WERI-Rb-1 (cell line): ENCODE measurements at regions not wholly inside any gene's neighbourhood (a gene's known extent, or its start where the extent isn't known, plus 50 kb on each side); places are given as distances from the start of the nearest gene placed in this dataset.

Source experiments
- DNase-seq: peaks from one replicate; pipeline ENCODE4 v3.0.0-alpha.2; 2020
- H3K27ac ChIP-seq: fragments of 250-450 bp; sonication (Bioruptor Pico); 2 replicates; pipeline ENCODE4 v1.5.1; 2020; ENCODE audit warnings: mild to moderate bottlenecking, moderate library complexity
- H3K27me3 ChIP-seq: fragments of 250-450 bp; sonication (Bioruptor Pico); 2 replicates; pipeline ENCODE4 v1.5.1; 2021; ENCODE audit warnings: mild to moderate bottlenecking, low read depth, moderate library complexity; ENCODE audit not compliant: insufficient read depth, severe bottlenecking
- H3K36me3 ChIP-seq: fragments of 250-450 bp; sonication (Bioruptor Pico); 2 replicates; pipeline ENCODE4 v1.5.1; 2020; ENCODE audit warnings: mild to moderate bottlenecking, moderate library complexity
- H3K4me3 ChIP-seq: 2 replicates; pipeline ENCODE4 v1.5.1; 2011; ENCODE audit warnings: low read depth, mild to moderate bottlenecking, control low read depth, low read length
- H3K9me3 ChIP-seq: fragments of 250-450 bp; sonication (Bioruptor Pico); 2 replicates; pipeline ENCODE4 v1.5.1; 2021; ENCODE audit warnings: mild to moderate bottlenecking, moderate library complexity; ENCODE audit not compliant: severe bottlenecking
- CTCF ChIP-seq: IDR thresholded peaks from 2 replicates; pipeline ENCODE4 v1.5.1; 2011; ENCODE audit warnings: low read depth, mild to moderate bottlenecking, control low read depth, inconsistent platforms, low read length

- no peak overlapping the region for H3K4me3 ChIP-seq
- TF ChIP-seq CTCF, result no peak
- H3K27me3 ChIP-seq, result no peaks in the 10 kb centered on the region
- no peaks in the 10 kb centered on the region for H3K9me3 ChIP-seq
- H3K27ac ChIP-seq, result no peak overlapping the region
- DNase-seq, result no peak
- H3K36me3 ChIP-seq, result no peaks in the 10 kb centered on the region
Observed at GRCh38 chr4:27620886-27621285, 760.2 kb downstream of the STIM2 start.

GRCh38 chr4:27624749-27625148, 764.1 kb downstream of the STIM2 start:
- no peak for DNase-seq
- Histone ChIP-seq H3K27ac (no peak overlapping the region), H3K27me3 (no peaks in the 10 kb centered on the region), H3K4me3 (no peak overlapping the region), H3K9me3 (no peaks in the 10 kb centered on the region), H3K36me3 (no peaks in the 10 kb centered on the region)
- no peak for TF ChIP-seq CTCF

- Histone ChIP-seq H3K36me3 (no peaks in the 10 kb centered on the region), H3K9me3 (no peaks in the 10 kb centered on the region)
- no peak for TF ChIP-seq CTCF
Observed at GRCh38 chr4:27628609-27629008, 768.0 kb downstream of the STIM2 start.

GRCh38 chr4:27629532-27630225, 769.0 kb downstream of the STIM2 start:
- Histone ChIP-seq H3K27ac (no peak overlapping the region), H3K4me3 (no peak overlapping the region), H3K27me3 (no peaks in the 10 kb centered on the region), H3K36me3 (no peaks in the 10 kb centered on the region), H3K9me3 (no peaks in the 10 kb centered on the region)
- TF ChIP-seq CTCF, result no peak
- DNase-seq, result no peak

More at GRCh38 chr4:27628609-27629008, 768.0 kb downstream of the STIM2 start:
- DNase-seq, result no peak
- Histone ChIP-seq H3K27ac (no peak overlapping the region), H3K4me3 (no peak overlapping the region), H3K27me3 (no peaks in the 10 kb centered on the region)

- Histone ChIP-seq H3K27me3 (no peaks in the 10 kb centered on the region), H3K27ac (no peak overlapping the region), H3K9me3 (no peaks in the 10 kb centered on the region), H3K36me3 (no peaks in the 10 kb centered on the region), H3K4me3 (no peak overlapping the region)
- no peak for TF ChIP-seq CTCF
- no peak for DNase-seq
Observed at GRCh38 chr4:27635936-27636913, 775.6 kb downstream of the STIM2 start.
